ENCODE measurements at regions not wholly inside any gene's neighbourhood (a gene's known extent, or its start where the extent isn't known, plus 50 kb on each side); places are given as distances from the start of the nearest gene placed in this dataset.

DNA sequence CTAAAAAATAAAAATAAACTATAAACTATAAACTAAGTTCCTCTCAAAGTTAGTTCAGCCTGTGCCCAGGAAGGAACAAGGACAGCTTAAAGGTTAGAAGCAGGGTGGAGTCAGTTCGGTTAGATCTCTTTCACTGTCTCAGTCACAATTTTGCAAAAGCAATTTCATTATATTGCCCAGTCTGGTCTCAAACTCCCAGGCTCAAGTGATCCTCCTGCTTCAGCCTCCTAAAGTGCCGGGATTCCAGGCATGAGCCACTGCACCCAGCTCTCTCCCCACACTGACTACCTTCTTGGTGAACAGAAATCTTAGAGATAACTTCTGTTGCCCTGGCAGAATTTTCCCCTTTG lies 146.3 kb upstream of the TRIM24 start:
- no peaks in the 10 kb centered on the region for H3K9me1 ChIP-seq (ENCODE audit: insufficient read depth, low read length)
- H4K20me1 ChIP-seq (ENCODE audit: insufficient read depth, low read length), result no peaks in the 10 kb centered on the region
- TF ChIP-seq SMC3 (IDR thresholded peaks at IDR 0.05; ENCODE audit: low read depth, low read length) (no peak), POLR2A (IDR thresholded peaks at IDR 0.05; ENCODE audit: low read depth, low read length) (no peak), CEBPB (IDR thresholded peaks at IDR 0.05; ENCODE audit: low read depth, low read length) (no peak), MXI1 (IDR thresholded peaks at IDR 0.05; ENCODE audit: borderline replicate concordance, low read depth, low read length) (no peak), CHD1 (IDR thresholded peaks at IDR 0.05; ENCODE audit: low read depth, low read length) (no peak), FOS (IDR thresholded peaks at IDR 0.05; ENCODE audit: low read depth, low read length) (no peak), MAFK (IDR thresholded peaks at IDR 0.05; ENCODE audit: low read depth, low read length) (no peak), RAD21 (IDR thresholded peaks at IDR 0.05; ENCODE audit: low read length) (no peak), NFE2L2 (IDR thresholded peaks at IDR 0.05; ENCODE audit: low read depth, low read length) (no peak), RCOR1 (IDR thresholded peaks at IDR 0.05; ENCODE audit: insufficient replicate concordance, low read length) (no peak), BHLHE40 (IDR thresholded peaks at IDR 0.05; ENCODE audit: low read depth, low read length) (no peak)
- TF ChIP-seq, protein P1, sequence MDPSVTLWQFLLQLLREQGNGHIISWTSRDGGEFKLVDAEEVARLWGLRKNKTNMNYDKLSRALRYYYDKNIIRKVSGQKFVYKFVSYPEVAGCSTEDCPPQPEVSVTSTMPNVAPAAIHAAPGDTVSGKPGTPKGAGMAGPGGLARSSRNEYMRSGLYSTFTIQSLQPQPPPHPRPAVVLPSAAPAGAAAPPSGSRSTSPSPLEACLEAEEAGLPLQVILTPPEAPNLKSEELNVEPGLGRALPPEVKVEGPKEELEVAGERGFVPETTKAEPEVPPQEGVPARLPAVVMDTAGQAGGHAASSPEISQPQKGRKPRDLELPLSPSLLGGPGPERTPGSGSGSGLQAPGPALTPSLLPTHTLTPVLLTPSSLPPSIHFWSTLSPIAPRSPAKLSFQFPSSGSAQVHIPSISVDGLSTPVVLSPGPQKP (IDR thresholded peaks at IDR 0.05; ENCODE audit: borderline replicate concordance, low read depth, low read length), result no peak
- TF ChIP-seq, protein P2, sequence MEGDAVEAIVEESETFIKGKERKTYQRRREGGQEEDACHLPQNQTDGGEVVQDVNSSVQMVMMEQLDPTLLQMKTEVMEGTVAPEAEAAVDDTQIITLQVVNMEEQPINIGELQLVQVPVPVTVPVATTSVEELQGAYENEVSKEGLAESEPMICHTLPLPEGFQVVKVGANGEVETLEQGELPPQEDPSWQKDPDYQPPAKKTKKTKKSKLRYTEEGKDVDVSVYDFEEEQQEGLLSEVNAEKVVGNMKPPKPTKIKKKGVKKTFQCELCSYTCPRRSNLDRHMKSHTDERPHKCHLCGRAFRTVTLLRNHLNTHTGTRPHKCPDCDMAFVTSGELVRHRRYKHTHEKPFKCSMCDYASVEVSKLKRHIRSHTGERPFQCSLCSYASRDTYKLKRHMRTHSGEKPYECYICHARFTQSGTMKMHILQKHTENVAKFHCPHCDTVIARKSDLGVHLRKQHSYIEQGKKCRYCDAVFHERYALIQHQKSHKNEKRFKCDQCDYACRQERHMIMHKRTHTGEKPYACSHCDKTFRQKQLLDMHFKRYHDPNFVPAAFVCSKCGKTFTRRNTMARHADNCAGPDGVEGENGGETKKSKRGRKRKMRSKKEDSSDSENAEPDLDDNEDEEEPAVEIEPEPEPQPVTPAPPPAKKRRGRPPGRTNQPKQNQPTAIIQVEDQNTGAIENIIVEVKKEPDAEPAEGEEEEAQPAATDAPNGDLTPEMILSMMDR (conservative IDR thresholded peaks at IDR 0.05; ENCODE audit: low read depth, low read length), result no peak
- TF ChIP-seq, protein P3, sequence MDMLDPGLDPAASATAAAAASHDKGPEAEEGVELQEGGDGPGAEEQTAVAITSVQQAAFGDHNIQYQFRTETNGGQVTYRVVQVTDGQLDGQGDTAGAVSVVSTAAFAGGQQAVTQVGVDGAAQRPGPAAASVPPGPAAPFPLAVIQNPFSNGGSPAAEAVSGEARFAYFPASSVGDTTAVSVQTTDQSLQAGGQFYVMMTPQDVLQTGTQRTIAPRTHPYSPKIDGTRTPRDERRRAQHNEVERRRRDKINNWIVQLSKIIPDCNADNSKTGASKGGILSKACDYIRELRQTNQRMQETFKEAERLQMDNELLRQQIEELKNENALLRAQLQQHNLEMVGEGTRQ (IDR thresholded peaks at IDR 0.05; ENCODE audit: low read depth, low read length), result no peak
- H2BK120ac ChIP-seq (ENCODE audit: low read depth, low read length), result no peak overlapping the region
- H3K56ac ChIP-seq (ENCODE audit: extremely low read depth, insufficient read depth, low read length), result no peak overlapping the region
- DNase-seq, result no peak
- ATAC-seq (ENCODE audit: low read depth), result no peak
- no peak overlapping the region for H3K14ac ChIP-seq (replicated peaks; ENCODE audit: low read depth, low read length)
- H2AFZ ChIP-seq (replicated peaks; ENCODE audit: low read length, poor library complexity), result no peak overlapping the region
- H4K91ac ChIP-seq (ENCODE audit: insufficient read depth, low read depth, low read length), result no peak overlapping the region
- no peaks in the 10 kb centered on the region for H3K36me3 ChIP-seq (ENCODE audit: control insufficient read depth, insufficient read depth, low read length)
- H3K18ac ChIP-seq (ENCODE audit: low read depth, low read length), result no peak overlapping the region
- no TSS peak for BruUV-seq (replicated peaks)
- dilution Hi-C loops (cut with HindIII; ENCODE audit: low sequenced_read_pairs, unreplicated experiment), result no loop called here
- no peaks in the 10 kb centered on the region for H3K27me3 ChIP-seq (ENCODE audit: control insufficient read depth, insufficient read depth, low read length)
- intact Hi-C loops (cut with micrococcal nuclease), result no loop called here
- H3K4me3 ChIP-seq (ENCODE audit: insufficient read depth, low read depth, low read length), result no peak overlapping the region
- CTCF ChIA-PET, result no interaction called here
- POLR2A ChIA-PET (ENCODE audit: unreplicated experiment), result no interaction called here
- no peak overlapping the region for H4K5ac ChIP-seq (ENCODE audit: low read depth, low read length)
- in situ Hi-C loops (cut with MboI; ENCODE audit: low sequenced_read_pairs), result no loop called here
- no peak overlapping the region for H3K9ac ChIP-seq (ENCODE audit: low read depth, low read length)
- no peaks in the 10 kb centered on the region for H3K79me1 ChIP-seq (ENCODE audit: low read depth in 1 of 2, low read length in 2 of 2)
- H3K23ac ChIP-seq (ENCODE audit: low read depth, low read length), result no peak overlapping the region
- no peak overlapping the region for H3K4ac ChIP-seq (ENCODE audit: low read depth, low read length)
- H3K27ac ChIP-seq (ENCODE audit: insufficient read depth, low read length), result no peak overlapping the region
- no peak overlapping the region for H2BK20ac ChIP-seq (ENCODE audit: low read depth, low read length)
- peaks cover 13% of the 10 kb centered on the region for H3K9me3 ChIP-seq (ENCODE audit: control insufficient read depth, insufficient read depth, low read length)
- no peak overlapping the region for H2AK9ac ChIP-seq (replicated peaks; ENCODE audit: low read depth, low read length, poor library complexity)
- no peak overlapping the region for H2AK5ac ChIP-seq (ENCODE audit: low read depth, low read length)
- no peak overlapping the region for H4K8ac ChIP-seq (ENCODE audit: low read depth in 2 of 2, low read length in 2 of 2)
- no peak overlapping the region for H2BK5ac ChIP-seq (ENCODE audit: low read depth, low read length, poor library complexity, severe bottlenecking)
- no CpG with 5 or more reads among the region's 2 CpGs for WGBS, 2 experiments (ENCODE audit: extremely low coverage in 2 of 2, insufficient read length in 1 of 2)
- H2BK15ac ChIP-seq (ENCODE audit: low read depth, low read length), result no peak overlapping the region
- H3K4me2 ChIP-seq (ENCODE audit: low read depth, low read length), result no peak overlapping the region
- H3K4me1 ChIP-seq (ENCODE audit: control insufficient read depth, insufficient read depth, low read length), result no peaks in the 10 kb centered on the region

All from IMR-90 (cell line).